ENCODE measurements at regions not wholly inside any gene's neighbourhood (a gene's known extent, or its start where the extent isn't known, plus 50 kb on each side); places are given as distances from the start of the nearest gene placed in this dataset.

DNA sequence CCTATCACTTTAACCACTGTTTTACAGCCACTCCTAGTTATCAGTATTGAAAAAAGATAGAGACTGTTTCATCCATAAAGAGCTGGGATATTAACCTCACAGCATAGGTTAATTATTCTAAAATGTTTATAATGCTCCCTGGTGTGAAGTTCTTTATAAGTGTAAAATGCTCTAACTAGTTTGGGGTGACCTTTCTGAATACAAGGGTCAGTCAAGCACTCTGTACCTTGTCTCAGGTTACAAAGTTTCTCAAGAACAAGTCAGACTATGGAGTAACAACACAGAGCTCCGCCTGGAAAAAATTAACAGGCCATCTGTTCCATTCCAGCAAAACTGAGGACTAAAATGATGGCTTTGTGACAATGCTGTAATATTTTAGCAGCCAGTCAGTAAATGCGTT is 107.4 kb downstream of the NOL4 start:
- intact Hi-C loops (cut with DNase I), result no loop called here
- TF ChIP-seq, protein P1, sequence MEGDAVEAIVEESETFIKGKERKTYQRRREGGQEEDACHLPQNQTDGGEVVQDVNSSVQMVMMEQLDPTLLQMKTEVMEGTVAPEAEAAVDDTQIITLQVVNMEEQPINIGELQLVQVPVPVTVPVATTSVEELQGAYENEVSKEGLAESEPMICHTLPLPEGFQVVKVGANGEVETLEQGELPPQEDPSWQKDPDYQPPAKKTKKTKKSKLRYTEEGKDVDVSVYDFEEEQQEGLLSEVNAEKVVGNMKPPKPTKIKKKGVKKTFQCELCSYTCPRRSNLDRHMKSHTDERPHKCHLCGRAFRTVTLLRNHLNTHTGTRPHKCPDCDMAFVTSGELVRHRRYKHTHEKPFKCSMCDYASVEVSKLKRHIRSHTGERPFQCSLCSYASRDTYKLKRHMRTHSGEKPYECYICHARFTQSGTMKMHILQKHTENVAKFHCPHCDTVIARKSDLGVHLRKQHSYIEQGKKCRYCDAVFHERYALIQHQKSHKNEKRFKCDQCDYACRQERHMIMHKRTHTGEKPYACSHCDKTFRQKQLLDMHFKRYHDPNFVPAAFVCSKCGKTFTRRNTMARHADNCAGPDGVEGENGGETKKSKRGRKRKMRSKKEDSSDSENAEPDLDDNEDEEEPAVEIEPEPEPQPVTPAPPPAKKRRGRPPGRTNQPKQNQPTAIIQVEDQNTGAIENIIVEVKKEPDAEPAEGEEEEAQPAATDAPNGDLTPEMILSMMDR (IDR thresholded peaks at IDR 0.05), result no peak
- TF ChIP-seq POLR2A (IDR thresholded peaks at IDR 0.05) (no peak), POLR2AphosphoS5 (IDR thresholded peaks at IDR 0.05) (no peak), EP300 (IDR thresholded peaks at IDR 0.05) (no peak)
- WGBS, 2 donors, result 77% methylated on average over 2 of the region's 2 CpGs

DNA sequence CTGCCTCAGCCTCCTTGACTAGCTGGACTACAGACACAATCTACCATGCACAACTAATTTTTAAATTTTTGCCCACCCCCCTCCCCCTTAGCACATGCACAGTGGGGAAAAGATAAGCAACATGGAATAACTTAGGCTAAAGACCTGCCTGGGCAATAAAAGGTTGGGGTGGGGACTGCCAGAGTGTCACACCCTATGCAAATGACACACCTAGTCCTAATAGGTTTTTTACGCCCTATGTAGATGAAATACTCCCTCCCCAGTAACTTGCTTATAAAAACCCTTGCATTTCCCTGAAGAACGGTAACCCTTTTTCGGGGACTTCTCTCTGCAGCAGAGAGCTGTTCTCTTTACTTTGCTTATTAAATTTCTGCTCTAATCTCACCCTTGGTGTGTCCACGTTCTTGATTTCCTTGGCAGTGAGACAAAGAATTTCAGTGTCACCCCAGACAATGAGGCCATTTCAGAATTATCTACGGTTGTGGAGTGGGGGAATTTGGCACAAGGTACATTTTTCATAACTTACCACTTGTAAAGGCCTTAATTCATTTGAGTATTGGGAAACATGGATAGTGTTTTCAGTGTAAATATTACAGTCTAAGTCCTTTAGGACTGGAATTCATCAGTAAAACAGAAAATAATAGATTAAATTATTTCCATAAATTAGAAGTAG is 109.2 kb downstream of the NOL4 start:
- no peaks in the 10 kb centered on the region for H3K36me3 ChIP-seq
- no peak for DNase-seq
- H3K4me3 ChIP-seq, result no peak overlapping the region
- TF ChIP-seq POLR2A (IDR thresholded peaks at IDR 0.05) (no peak), POLR2AphosphoS5 (IDR thresholded peaks at IDR 0.05) (no peak), EP300 (IDR thresholded peaks at IDR 0.05) (no peak)
- TF ChIP-seq, protein P1 (IDR thresholded peaks at IDR 0.05), result no peak
- H3K27ac ChIP-seq, result no peak overlapping the region
- no peaks in the 10 kb centered on the region for H3K9me3 ChIP-seq
- H3K27me3 ChIP-seq, result no peaks in the 10 kb centered on the region
- intact Hi-C loops (cut with DNase I), result no loop called here
- H3K4me1 ChIP-seq, result no peaks in the 10 kb centered on the region
- 46 to 73% methylated on average over 5 of the region's 5 CpGs for WGBS, 2 donors

More for the DNA sequence above, 107.4 kb downstream of the NOL4 start:
- no peak overlapping the region for H3K27ac ChIP-seq
- no peaks in the 10 kb centered on the region for H3K9me3 ChIP-seq
- no peaks in the 10 kb centered on the region for H3K4me1 ChIP-seq
- no peak overlapping the region for H3K4me3 ChIP-seq
- H3K27me3 ChIP-seq, result no peaks in the 10 kb centered on the region
- H3K36me3 ChIP-seq, result no peaks in the 10 kb centered on the region
- no peak for DNase-seq

DNA sequence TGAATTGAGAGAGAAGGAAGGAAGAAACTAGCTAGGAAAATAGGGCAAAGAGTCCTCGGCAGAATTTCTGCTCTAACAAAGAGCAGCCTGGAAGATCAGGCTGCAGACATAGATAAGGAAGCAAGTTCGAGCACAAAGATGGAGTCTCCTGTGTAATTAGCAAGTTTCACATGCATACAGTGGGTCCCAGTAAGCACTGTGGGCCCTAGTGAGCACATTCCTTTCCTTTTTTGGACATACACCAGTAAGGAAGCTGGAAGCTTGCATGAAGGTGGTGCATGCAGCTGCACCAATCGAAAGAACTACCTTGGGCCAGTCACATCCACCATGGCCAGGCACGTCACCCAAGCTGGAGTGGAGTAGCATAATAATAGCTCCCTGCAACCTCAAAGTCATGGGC is 109.7 kb downstream of the NOL4 start:
- no peaks in the 10 kb centered on the region for H3K36me3 ChIP-seq
- DNase-seq, result no peak
- intact Hi-C loops (cut with DNase I), result no loop called here
- no peaks in the 10 kb centered on the region for H3K27me3 ChIP-seq
- WGBS, 2 donors, result 85 to 90% methylated on average over 4 of the region's 4 CpGs
- TF ChIP-seq EP300 (IDR thresholded peaks at IDR 0.05) (no peak), POLR2AphosphoS5 (IDR thresholded peaks at IDR 0.05) (no peak), POLR2A (IDR thresholded peaks at IDR 0.05) (no peak)
- TF ChIP-seq, protein P1 (IDR thresholded peaks at IDR 0.05), result no peak
- no peak overlapping the region for H3K27ac ChIP-seq
- H3K9me3 ChIP-seq, result no peaks in the 10 kb centered on the region
- no peaks in the 10 kb centered on the region for H3K4me1 ChIP-seq
- H3K4me3 ChIP-seq, result no peak overlapping the region

DNA sequence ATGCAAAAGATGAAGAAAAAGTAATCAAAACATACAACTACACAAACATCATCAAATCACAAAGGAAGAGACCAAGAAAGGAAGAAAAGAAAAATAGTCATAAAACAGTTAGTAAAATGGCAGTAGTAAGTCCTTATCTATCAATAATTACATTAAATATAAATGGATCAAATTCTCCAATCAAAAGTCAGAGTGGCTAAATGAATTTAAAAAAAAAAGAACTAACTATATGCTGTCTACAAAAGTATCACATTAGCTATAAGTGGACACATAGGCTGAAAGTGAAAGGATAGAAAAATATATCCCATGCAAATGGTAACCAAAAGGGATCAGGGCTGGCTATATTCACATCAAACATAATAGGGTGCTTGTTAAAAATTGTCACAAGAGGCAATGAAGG is 116.5 kb downstream of the NOL4 start:
- Histone ChIP-seq H3K9me3 (peaks cover 0 to 3% (median 0%) of the 10 kb centered on the region in 4 donors), H3K27me3 (no peaks in the 10 kb centered on the region)
- TF ChIP-seq EP300 (IDR thresholded peaks at IDR 0.05), result no peak
- TF ChIP-seq POLR2AphosphoS5 (IDR thresholded peaks at IDR 0.05), result no peak
- no peak for TF ChIP-seq POLR2A (IDR thresholded peaks at IDR 0.05)
- TF ChIP-seq, protein P1 (IDR thresholded peaks at IDR 0.05), result no peak

DNA sequence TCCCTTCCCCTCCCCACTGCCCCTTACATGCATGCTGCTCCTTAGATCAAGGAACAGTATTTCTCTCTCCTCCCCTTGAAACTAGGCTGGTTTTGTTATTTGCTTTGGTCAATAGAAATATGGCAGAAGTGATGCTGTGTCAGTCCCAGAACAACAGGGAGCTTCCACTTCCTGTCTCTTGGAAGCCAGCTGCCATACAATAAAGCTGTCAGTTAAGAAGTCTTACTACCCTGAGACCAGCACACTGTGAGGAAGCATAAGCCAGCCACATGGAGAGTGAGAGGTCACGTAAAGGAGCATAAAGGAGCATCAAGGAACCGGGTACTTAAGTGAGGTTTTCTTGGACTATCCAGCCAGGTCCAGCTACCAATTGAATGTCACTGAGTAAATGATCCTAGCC is 126.6 kb downstream of the NOL4 start:
- no peaks in the 10 kb centered on the region for H3K9me3 ChIP-seq
- no peak for TF ChIP-seq POLR2AphosphoS5 (IDR thresholded peaks at IDR 0.05)
- TF ChIP-seq, protein P1 (IDR thresholded peaks at IDR 0.05), result no peak
- TF ChIP-seq EP300 (IDR thresholded peaks at IDR 0.05), result no peak
- no peaks in the 10 kb centered on the region for H3K27me3 ChIP-seq
- no peak for DNase-seq
- no peaks in the 10 kb centered on the region for H3K36me3 ChIP-seq
- no peak overlapping the region for H3K27ac ChIP-seq
- H3K4me3 ChIP-seq, result no peak overlapping the region
- 63 to 80% methylated on average over 2 of the region's 2 CpGs for WGBS, 2 donors
- no peaks in the 10 kb centered on the region for H3K4me1 ChIP-seq
- intact Hi-C loops (cut with DNase I), result no loop called here

More for the DNA sequence above, 116.5 kb downstream of the NOL4 start:
- H3K4me3 ChIP-seq, result no peak overlapping the region
- H3K27ac ChIP-seq, result no peak overlapping the region
- H3K36me3 ChIP-seq, result no peaks in the 10 kb centered on the region
- intact Hi-C loops (cut with DNase I), result no loop called here
- no peaks in the 10 kb centered on the region for H3K4me1 ChIP-seq
- DNase-seq, result no peak
